Activated effector memory CD4-positive, alpha-beta T cell treated with anti-CD3 and anti-CD28 coated beads, Interleukin-2, amount 50 U/mL, for 16 hours (primary cell): ENCODE measurements at regions not wholly inside any gene's neighbourhood (a gene's known extent, or its start where the extent isn't known, plus 50 kb on each side); places are given as distances from the start of the nearest gene placed in this dataset.

Experiments used
- DNase-seq: peaks from one replicate; pipeline ENCODE4 v3.0.0-alpha.2; 2020

DNA sequence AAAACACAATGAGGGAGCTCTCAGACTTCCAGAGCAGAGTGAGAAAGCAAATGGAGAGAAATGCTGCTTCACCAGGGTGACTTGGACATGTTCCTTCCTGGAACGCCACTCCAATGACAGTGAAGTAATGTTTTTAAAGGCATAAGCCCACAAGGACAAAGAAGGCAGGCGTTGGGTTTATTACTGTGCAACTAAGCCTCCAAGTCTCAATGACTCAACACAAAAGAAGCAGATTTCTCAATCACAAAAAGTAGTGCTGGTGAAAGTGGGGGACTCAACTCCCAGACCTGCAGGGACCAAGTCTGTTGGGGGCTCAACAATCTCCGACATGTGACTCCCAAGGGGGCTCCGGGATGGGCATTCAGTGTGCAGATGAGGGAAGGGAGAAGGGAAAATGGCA, 505.2 kb downstream of the BCL11B start:
- no peak for DNase-seq

DNA sequence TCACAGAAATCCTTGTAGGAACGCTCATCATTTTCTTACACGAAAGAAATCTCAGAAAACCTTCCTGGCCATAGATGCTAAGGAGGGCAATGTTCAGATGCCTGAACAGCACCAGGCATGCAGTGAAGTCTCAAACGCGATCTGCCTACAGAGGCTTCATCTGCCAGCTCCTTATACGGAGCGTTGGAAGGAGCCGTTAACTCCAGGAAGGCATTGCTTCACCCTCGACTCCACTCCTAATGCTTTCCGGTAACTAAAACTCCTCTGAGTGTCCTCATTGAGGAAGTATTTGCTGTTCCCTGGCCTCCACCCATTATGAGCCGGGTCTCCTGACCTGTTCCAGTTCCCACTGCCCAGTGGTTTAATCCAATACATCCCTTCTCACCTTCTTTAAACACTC, 502.7 kb downstream of the BCL11B start:
- no peak for DNase-seq

DNA sequence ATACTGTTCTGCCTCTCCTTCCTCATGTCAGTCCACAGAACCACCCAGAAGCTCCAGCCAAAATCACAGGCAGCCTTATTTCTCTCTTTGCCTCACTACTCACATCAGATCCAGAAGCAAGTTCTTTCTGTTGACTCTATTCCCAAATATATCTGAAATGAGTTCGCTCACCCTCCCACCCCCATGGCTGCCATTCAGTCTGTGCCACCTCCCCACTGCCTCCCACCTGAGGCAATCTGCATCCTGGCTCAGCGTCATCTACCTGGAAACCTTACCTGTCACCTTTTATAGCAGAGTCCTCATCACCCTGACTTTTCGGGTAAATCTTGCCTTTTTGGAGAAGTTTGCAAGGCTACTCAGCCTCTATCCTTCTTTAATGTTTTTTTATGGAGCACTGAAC, 501.8 kb downstream of the BCL11B start:
- no peak for DNase-seq

DNA sequence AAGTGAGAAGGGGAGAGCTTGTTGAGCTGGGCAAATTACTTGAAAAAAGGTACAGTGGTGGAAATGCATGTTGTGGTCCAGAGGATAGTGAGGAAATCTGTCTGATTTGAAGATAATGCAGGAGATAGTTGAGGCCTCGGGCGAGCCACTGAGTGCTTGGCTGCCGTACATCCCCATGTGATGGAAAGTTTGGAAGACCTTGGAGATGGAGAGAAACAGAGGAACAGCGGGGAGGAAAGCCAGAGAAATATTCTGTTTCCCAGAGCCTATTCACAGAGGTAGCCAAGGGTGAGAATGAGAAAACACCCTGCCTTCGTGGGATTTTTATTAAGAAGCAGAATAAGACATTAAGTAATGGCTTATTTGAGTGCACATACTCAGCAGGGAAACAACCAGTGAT, 498.2 kb downstream of the BCL11B start:
- DNase-seq = no peak

DNA sequence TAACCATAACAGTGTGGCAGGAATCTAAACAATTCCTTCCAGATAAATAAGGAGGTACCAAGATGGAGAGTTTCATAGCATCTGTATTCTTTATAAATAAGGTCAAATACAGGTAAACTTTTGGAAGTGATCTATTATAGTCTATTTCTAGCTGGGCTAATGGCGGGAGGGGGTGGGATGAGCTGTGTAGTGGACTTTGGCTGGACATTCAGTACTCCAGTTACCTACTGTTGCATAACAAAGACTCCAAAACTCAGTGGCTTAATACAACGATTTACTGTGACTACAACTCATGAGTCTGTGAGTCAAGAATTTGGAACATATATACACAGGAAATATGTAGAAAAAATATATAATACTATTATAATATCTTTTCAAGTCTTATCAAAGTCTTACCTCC, 496.1 kb downstream of the BCL11B start:
- no peak for DNase-seq

DNA sequence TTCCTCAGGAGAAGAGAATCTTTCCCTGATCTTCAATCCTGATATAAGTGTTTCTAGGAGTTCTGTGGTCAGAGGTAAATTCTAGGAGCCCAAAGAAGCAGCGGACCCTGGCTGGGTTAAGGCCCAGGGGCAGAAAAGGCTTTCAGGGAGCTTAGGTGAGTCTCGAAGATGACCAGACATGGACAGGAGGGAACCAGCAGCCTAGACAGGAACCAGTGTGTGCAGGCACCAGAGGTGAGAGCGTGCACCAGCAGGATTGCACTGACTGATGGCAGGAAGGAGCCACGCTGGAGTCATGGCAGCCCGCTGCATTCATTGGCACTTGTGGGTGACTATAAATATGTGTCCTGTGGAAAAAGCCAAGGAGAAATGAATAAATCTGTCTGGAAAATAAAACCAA, 489.9 kb downstream of the BCL11B start:
- no peak for DNase-seq

DNA sequence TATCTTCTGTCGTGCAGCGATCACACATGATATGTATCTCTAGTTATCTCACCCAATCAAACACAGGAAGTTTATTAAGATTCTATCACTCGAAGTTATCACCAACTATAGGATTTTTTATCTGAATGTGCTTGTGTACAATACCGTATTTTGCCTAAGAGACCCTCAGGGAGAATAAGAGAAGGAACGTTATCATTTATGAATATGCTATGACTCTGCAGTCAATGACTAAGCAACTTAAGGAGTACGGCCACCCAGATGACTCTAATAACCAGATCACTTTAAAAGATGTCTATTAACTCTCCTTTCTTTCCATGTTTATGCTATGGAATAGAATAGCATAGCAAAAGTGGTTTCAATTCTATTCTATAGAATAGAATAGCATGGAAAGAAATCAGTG, 486.4 kb downstream of the BCL11B start:
- DNase-seq = no peak

DNA sequence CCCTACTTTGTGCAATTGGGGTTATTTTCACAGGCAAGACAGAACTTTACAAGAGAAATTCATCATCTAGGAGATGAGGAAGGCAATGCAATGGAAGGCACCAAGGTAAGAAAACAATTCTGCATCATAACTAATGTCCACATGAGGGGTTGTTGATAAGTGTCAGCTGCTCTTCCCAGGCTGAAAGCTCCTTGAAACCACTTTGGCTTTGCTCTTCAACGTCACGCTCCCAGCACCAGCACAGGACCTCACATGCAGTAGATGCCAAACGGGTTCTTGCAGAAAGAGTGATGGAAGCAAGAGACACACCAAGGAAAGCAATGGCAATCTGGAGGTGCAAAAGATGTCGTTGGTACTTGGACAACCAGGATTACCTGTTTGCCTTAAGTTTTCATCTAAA, 485.5 kb downstream of the BCL11B start:
- DNase-seq = no peak

DNA sequence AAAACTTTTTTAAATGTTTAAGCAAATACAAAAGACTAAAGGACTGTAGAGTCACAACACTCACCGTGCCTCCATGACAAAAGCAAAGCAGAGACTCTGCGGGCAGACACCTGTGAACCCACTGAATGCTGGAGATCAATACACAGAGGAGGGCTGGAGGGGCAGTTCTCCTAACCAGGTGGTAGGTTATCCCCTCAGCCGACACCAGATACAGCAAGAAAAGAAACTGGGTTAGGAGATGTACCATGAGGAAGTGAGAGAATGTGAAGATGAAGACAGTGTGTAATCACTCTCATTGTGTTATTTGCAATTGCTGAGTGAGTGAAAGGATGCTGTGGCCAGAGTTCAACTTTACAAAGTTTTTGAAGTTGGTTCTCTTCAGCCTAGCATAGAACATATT, 480.3 kb downstream of the BCL11B start:
- no peak for DNase-seq

DNA sequence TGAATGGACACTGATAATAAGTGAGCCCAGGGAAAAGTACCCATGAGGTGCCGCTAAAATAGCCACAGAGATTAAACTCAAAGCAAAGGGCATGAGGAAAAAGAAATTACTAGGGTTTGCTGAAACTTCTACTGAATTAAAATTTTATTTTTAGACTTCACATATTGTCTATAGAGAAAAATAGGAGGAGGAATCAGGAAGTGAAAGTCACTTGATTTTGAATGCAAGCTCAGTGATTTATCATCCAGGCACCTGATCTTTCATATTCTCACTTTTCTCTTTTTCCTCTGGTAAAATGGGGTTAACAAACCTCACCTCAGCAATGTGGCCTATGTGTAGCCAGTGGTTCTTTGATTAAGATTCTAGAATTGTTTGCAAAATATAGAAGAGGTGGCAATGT, 479.8 kb downstream of the BCL11B start:
- no peak for DNase-seq

DNA sequence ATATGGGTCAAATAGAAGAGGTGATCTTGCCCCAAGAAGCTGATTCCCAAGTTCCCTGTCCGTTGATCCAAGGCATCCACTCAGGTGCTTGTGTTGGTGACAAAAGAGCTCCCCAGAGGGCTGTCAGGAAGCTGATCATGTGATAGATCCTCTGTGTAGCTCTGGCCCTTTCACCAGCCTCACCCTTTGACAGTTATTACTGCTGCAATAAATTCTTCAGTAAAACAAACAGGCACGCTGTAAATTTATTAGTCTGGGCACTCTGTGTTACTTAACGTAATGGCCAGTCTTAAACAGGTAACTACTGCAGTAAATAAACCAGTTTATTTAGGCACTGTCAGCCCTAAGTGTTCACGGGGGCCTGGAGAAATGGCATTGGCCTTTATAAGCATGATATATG, 473.9 kb downstream of the BCL11B start:
- no peak for DNase-seq

DNA sequence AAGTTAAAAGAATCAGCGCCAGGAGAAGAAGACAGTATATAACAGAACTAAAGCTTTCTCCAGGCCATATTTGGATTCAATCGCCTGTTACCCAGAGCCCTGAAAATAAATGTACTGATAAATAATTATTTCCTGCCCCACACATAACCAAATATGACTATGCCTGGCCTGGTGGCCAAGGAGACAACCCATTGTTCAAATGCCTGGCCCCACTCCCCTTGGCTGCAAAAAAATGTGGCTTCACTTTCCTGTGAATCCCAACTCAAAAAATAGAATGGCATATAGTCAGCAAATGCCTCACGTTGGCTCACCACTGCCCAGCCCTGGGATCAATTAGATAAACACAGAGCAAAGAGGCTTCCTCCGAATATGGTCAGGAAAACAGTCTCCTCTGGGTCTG, 472.1 kb downstream of the BCL11B start:
- DNase-seq = no peak

DNA sequence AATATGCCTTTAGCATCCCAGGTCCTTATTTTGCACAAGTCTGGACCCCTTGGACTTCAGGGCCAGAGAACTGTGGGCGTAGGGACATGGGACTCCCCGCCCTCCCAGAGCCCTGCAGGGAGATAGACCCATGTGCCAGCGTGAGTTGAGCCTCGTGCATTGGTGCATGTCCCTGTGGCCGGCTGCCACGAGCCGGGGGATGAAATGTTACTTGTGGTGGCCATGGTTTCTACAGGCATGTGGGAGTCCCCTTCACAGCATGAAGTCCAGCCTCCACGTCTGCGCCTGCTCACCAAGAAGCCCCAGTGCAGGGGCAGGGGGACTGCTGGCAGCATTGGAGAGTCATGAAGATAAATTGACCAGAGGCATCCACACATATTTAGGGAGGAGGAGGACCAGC, 470.0 kb downstream of the BCL11B start:
- no peak for DNase-seq

DNA sequence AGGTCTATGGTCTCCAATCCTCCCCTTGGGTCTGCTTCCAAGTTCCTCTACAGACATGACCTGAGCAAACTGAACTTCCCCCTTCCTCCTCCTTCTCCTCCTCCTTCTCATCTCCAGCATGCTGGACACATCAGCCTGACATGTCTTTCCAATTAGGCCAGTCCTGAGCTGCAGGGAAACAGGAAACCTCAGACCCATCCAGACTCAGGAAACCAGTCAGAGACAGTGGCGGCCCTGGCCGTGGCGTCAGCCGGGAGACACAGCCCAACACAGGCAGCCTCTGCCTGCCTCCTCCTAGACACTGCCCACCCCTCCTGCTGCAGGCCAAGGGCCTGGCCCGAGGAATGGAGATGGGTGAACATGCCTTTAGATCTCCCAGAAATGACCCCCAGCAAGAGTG, 468.8 kb downstream of the BCL11B start:
- no peak for DNase-seq

DNA sequence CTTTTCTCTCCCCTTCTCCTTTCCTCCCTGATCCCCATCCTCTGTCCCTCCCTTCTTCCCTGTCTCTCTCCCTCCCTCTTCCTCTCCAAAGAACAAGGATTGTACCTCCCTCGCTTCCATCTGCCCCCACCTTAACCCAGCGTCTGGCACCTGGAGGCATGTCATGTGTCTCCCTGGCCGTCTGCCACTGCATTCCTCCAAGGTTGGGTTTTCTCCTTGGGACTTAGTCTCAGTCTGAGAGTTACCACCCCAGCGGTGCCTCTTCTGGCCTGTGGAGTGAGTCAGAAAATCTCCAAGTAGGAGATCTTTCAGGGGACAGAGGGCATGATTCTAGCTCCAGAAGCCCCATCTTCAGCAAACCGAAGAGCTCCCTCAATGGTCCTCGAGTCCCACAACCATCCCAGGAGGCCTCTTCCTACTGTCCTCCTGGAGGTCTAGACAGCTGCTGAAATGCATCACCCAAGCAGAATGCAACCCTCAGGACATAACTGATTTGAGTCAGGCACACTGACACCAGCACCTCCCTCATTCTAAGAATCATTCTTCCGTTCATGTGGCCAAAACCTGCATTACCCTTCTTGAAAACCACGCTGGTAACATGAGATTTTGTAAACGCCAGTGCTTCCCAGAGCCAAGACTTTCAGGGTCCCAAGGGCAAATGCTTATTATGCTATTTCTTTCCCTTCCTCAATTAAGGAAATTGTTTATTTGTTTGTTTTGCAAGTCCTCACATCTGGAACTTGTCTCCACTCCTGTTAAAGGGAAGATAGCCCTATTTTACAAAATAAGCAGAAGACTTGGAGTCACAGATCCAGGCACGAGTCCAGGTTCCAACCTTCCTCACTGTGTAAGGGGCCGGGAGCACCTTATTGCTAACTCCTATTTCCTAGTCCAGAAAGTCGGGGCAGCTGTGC, 463.2 kb downstream of the BCL11B start:
- no peak for DNase-seq

DNA sequence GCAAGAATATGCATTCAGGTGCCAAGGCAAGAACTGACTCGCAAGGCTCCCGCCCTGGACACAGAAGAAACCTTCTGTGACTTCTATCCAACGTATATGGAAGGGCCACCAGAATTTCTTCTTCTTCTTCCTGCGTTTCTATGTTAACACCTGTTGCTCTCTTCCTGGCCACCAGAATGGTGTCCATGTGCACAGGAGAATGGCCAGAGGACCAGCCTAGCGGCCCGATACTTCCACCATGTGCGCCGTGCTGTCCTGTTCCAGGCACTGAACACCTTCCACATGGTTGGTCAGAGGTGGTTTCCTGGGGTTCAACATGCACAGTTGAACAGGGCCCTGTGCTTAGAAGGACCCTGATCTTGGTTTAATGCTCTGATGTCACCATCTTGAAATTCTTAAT, 455.8 kb downstream of the BCL11B start:
- no peak for DNase-seq

DNA sequence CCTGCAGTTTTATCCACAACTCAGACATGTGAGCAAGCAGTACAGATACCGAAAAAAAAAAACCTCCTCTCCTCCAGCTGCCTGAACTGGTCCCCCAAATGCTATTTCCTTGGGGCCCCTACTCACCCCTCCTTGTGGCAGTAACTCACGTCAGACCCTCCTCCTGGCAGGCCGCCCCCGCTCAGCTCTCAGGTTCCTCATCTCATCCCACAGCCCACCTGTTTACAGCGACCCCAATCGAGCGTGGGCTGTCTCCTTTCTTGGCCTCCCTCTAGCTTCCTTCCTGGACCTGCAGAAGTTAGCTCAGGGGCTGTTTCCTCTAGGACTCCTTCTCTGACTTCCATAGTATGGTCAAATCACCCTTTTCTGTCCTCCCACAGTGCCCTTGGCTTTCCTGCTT, 455.3 kb downstream of the BCL11B start:
- no peak for DNase-seq

DNA sequence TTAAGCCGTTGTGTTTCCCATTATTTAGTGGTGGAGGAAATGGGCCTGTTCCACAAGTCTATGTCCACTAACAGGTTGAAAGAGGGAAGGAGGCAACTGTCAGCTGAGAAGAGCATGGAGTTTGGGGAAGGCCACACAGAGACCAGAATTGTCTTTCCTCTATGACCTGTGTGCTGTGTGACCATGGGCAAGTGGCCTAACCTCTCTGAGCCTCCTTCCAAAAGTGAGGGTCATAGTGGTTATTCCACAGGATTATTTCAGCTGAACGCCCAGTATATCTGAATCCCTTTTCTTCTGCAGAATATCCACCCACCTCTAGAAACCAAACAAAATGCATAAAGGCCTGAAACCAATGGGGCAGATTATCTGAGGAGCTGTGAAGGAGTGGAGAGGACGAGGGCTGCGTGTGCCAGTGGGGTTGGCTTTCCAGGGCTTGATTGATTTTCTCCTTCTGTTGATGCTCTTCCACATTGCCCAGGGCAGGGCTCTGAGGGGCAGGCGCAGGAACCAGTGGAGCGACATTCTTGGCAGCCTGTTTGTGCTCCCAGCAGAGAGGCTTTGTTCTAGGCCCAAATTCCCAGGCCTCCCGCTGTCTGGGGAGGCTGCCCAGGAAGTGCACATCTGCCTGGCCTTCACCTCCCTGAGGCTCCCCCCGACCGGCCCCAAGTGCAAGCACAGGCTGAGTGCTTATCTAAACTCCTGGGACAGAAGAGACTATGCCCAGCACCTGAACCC, 452.7 kb downstream of the BCL11B start:
- no peak for DNase-seq

DNA sequence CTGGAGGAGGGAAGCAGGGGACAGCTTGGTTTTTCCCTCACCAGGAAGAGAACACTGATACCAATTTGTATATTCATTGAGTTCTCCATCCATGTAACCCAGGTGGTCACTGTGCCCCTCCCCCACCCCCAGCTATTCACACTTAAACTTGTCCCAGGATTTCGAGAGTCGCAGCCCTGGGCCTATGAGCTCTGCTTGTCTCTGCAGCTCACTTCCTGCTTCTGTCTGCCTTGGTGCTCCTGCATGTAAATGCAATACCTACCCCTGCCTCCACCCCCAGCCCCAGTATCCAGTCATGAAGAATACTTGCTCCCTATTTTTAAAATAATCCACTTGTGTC, 452.2 kb downstream of the BCL11B start:
- DNase-seq = no peak

DNA sequence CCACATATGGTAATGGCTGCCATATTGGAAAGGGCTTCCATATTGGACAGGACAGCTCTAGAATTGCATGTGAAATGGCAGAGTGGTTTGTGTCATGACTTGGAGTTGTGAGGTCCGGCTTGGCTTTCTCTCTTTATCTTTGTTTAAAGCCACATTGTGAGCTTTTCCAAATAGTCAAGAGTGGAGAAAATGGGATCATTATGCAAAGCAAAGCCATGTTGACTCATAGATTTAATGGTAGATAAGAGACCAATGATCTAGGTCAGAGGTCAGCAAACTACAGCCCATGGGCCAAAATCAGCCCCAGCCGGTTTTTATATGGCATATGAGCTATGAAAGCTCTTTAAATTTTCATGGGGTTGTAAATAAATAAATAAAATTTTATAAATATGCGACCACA, 449.1 kb downstream of the BCL11B start:
- no peak for DNase-seq

DNA sequence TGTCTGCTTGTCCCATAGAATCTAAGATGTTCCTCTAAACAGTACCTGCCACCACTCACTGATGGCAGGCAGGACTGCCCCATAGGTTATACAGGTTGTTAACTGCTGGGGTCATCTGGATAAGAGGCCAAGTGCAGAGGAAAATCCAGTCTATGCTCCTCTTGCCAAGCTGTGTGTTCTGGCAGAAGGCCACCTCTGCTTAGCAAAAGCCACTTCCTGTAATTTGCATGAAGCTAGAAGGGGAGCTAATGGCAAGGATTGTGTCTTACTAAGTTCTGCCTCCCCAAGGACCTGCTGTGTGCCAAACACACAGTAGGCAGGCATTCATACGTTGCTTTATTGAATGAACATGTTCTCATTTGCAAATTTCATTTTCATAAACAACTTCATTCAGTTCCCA, 445.4 kb downstream of the BCL11B start:
- DNase-seq = no peak

DNA sequence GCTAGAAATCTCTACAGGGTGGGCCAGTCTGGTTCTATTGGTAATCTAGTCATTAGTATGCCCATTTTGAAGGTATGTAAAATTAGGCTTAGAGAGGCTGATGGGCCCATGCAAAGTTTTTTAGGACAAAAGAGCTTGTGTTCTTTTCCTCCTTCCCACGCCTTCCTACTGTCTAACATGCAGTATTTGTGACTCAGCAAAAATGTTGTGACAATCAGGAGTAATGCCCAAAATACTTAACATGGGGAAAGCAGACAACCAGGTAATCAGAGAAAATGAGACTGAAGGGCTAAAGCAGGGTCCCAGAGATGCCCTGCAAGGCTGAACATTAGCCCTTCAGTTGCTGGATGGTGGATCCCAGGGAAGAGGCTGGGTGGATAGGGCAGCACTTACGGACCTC, 437.9 kb downstream of the BCL11B start:
- no peak for DNase-seq

DNA sequence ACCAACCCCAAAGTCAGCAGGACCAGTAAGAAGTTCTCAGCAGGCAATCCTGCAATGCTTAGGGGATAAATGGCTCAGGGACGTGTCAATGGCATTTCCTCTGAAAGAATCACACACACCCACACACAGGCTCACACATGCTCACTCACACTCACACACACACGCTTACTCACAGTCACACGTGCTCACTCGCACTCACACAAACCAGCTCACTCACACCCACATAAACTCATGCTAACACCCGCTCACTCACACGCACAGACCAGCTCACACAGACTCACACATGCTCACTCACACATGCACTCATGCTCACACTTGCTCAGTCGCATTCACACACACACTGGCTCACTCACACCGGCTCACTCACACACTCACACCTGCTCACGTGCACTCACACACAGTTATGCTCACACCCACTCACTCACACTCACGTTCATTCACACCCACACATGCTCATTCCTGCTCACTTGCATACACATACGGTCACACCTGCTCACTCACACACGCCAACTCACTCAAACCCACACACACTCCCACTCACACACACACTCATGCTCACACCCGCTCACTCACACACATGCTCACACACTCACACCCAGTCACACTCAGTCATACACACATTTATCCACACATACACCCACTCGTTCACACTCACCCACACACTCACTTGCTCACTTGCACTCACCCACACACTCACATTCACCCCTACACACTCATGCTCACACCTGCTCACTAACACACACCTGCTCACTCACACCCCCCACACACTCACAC, 436.8 kb downstream of the BCL11B start:
- no peak for DNase-seq

DNA sequence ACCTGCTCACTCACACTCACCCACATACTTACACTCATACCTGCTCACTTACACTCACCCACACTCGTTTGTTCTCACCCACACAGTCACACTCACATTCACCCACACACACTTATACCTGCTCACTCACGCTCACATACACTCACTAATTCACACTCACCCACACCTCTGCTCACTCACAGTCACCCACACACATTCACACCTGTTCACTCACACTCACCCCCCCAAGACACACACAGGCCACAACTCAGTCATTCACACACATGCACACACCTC, 436.2 kb downstream of the BCL11B start:
- DNase-seq = no peak
